Tibial artery (tissue), 4 donors: ENCODE measurements at regions not wholly inside any gene's neighbourhood (a gene's known extent, or its start where the extent isn't known, plus 50 kb on each side); places are given as distances from the start of the nearest gene placed in this dataset.

ENCODE experiments used
- DNase-seq, 2 donors: peaks; one replicate each; pipeline ENCODE4 v3.0.0-alpha.2; 2019
- H3K27ac ChIP-seq, 2 donors: fragments of 200-600 bp; sonication (generic) in 1 of 2; 1 replicate in 1 of 2; 2 replicates in 1 of 2; pipeline ENCODE4 v1.5.1; 2018 to 2019; ENCODE audit warnings: mild to moderate bottlenecking in 1 of 2
- H3K27me3 ChIP-seq, 2 donors: fragments of 200-600 bp; sonication (generic) in 1 of 2; one replicate each; pipeline versions ENCODE4 v1.5.1 to v1.6.0; 2016 to 2019
- H3K36me3 ChIP-seq, 3 donors: fragments of 200-600 bp; sonication (generic) in 2 of 3; one replicate each; pipeline ENCODE4 v1.5.1; 2016 to 2019; ENCODE audit warnings: mild to moderate bottlenecking in 2 of 3
- H3K4me1 ChIP-seq, 4 donors: fragments of 200-600 bp; sonication (generic) in 2 of 4; 1 replicate in 3 of 4; 2 replicates in 1 of 4; pipeline ENCODE4 v1.5.1; 2016 to 2019
- H3K4me3 ChIP-seq, 2 donors: fragments of 200-600 bp; sonication (generic) in 1 of 2; 1 replicate in 1 of 2; 2 replicates in 1 of 2; pipeline ENCODE4 v1.5.1; 2018 to 2019; ENCODE audit warnings: mild to moderate bottlenecking in 2 of 2
- H3K9me3 ChIP-seq, 3 donors: fragments of 200-600 bp; sonication (generic) in 1 of 3; one replicate each; pipeline ENCODE4 v1.5.1; 2016 to 2019
- CTCF ChIP-seq, 2 experiments: fragments of 200-600 bp in 1 of 2; fragments of 450-650 bp in 1 of 2; IDR thresholded peaks; one replicate each; pipeline ENCODE4 v1.5.1; 2017 to 2019; ENCODE audit warnings: antibody characterized with exemption in 2 of 2, mild to moderate bottlenecking in 1 of 2, moderate library complexity in 1 of 2
- intact Hi-C: fragments of 100-400 bp; cut with DNase I; formaldehyde crosslinking; loops from one replicate; pipeline ENCODE4 v1.15.0; 2023; ENCODE audit warnings: low total_unique reads

- intact Hi-C loops, result no loop called here
- Histone ChIP-seq H3K9me3 (peaks cover 0 to 5% (median 5%) of the 10 kb centered on the region in 3 donors), H3K36me3 (no peaks in the 10 kb centered on the region), H3K4me1 (no peaks in the 10 kb centered on the region), H3K27me3 (no peaks in the 10 kb centered on the region), H3K27ac (no peak overlapping the region), H3K4me3 (no peak overlapping the region)
- no peak for DNase-seq
- no peak for TF ChIP-seq CTCF (IDR thresholded peaks at IDR 0.05)
These were observed 123.0 kb downstream of the CHD9NB start for GRCh38 chr16:52929478-52930400.

- Histone ChIP-seq H3K36me3 (no peaks in the 10 kb centered on the region), H3K27ac (no peak overlapping the region), H3K4me3 (no peak overlapping the region), H3K27me3 (no peaks in the 10 kb centered on the region), H3K9me3 (peaks cover 0 to 5% (median 5%) of the 10 kb centered on the region in 3 donors), H3K4me1 (no peaks in the 10 kb centered on the region)
- no peak for DNase-seq
- intact Hi-C loops, result no loop called here
- TF ChIP-seq CTCF (IDR thresholded peaks at IDR 0.05), result no peak
These were observed 123.7 kb downstream of the CHD9NB start for GRCh38 chr16:52928955-52929354.

- H3K36me3 ChIP-seq, result no peaks in the 10 kb centered on the region
- no peak for TF ChIP-seq CTCF (IDR thresholded peaks at IDR 0.05)
- H3K9me3 ChIP-seq, result peaks cover 0 to 5% (median 0%) of the 10 kb centered on the region in 3 donors
- intact Hi-C loops, result no loop called here
- H3K4me3 ChIP-seq, result no peak overlapping the region
- no peak overlapping the region for H3K27ac ChIP-seq
- no peaks in the 10 kb centered on the region for H3K4me1 ChIP-seq
- no peaks in the 10 kb centered on the region for H3K27me3 ChIP-seq
- DNase-seq, result no peak
These were observed 127.6 kb downstream of the CHD9NB start for GRCh38 chr16:52925143-52925542.

- H3K27ac ChIP-seq, result no peak overlapping the region
- no peaks in the 10 kb centered on the region for H3K27me3 ChIP-seq
- TF ChIP-seq CTCF (IDR thresholded peaks at IDR 0.05), result no peak
- intact Hi-C loops, result no loop called here
- no peaks in the 10 kb centered on the region for H3K4me1 ChIP-seq
- DNase-seq, result no peak
- no peaks in the 10 kb centered on the region for H3K36me3 ChIP-seq
- H3K4me3 ChIP-seq, result no peak overlapping the region
- peaks cover 0 to 5% (median 0%) of the 10 kb centered on the region in 3 donors for H3K9me3 ChIP-seq
These were observed 128.5 kb downstream of the CHD9NB start for GRCh38 chr16:52924162-52924561.

- H3K9me3 ChIP-seq, result peaks cover 0 to 3% (median 0%) of the 10 kb centered on the region in 3 donors
- H3K36me3 ChIP-seq, result no peaks in the 10 kb centered on the region
- H3K27ac ChIP-seq, result no peak overlapping the region
- H3K4me1 ChIP-seq, result no peaks in the 10 kb centered on the region
- no peak overlapping the region for H3K4me3 ChIP-seq
- intact Hi-C loops, result no loop called here
- H3K27me3 ChIP-seq, result no peaks in the 10 kb centered on the region
- DNase-seq, result no peak
- TF ChIP-seq CTCF (IDR thresholded peaks at IDR 0.05), result no peak
These were observed 131.6 kb downstream of the CHD9NB start for GRCh38 chr16:52921104-52921503.
